ENCODE measurements at regions not wholly inside any gene's neighbourhood (a gene's known extent, or its start where the extent isn't known, plus 50 kb on each side); places are given as distances from the start of the nearest gene placed in this dataset.

DNA sequence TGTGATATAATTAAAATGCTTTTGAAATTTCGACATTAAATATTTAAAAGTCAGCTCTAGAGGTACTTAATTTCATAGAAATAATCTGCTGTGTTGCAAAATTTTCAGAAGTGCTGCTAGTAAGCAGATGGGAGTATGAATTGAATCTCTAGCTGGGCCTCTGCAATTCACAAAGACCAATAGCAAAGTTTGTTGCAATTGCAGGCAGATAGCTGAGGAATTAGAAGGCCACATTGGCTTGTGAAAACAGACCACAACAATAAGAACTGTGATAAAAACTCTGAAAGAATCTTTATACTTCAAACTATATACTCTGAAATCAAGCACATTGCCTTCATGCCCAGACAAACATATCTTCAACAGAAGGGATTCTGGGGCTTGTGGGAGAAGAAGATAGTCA, 636.3 kb upstream of the SOX9 start:
- TF ChIP-seq, protein P1, sequence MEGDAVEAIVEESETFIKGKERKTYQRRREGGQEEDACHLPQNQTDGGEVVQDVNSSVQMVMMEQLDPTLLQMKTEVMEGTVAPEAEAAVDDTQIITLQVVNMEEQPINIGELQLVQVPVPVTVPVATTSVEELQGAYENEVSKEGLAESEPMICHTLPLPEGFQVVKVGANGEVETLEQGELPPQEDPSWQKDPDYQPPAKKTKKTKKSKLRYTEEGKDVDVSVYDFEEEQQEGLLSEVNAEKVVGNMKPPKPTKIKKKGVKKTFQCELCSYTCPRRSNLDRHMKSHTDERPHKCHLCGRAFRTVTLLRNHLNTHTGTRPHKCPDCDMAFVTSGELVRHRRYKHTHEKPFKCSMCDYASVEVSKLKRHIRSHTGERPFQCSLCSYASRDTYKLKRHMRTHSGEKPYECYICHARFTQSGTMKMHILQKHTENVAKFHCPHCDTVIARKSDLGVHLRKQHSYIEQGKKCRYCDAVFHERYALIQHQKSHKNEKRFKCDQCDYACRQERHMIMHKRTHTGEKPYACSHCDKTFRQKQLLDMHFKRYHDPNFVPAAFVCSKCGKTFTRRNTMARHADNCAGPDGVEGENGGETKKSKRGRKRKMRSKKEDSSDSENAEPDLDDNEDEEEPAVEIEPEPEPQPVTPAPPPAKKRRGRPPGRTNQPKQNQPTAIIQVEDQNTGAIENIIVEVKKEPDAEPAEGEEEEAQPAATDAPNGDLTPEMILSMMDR (conservative IDR thresholded peaks at IDR 0.05; ENCODE audit: low read length) = no peak
- no peak for TF ChIP-seq EZH2phosphoT487 (IDR thresholded peaks at IDR 0.05; ENCODE audit: borderline replicate concordance)

Data from Loucy (cell line).